Transverse colon (tissue), 4 donors: ENCODE measurements at regions not wholly inside any gene's neighbourhood (a gene's known extent, or its start where the extent isn't known, plus 50 kb on each side); places are given as distances from the start of the nearest gene placed in this dataset.

Experiments
- DNase-seq: peaks from one replicate; pipeline ENCODE4 v3.0.0-alpha.2; 2019
- H3K27ac ChIP-seq, 4 donors: fragments of 200-600 bp; sonication (generic); 2 replicates each; pipeline ENCODE4 v1.5.1; 2016 to 2018; ENCODE audit warnings: inconsistent platforms in 4 of 4
- H3K27me3 ChIP-seq: fragments of 200-600 bp; sonication (generic); 2 replicates; pipeline ENCODE4 v1.5.1; 2017; ENCODE audit warnings: inconsistent platforms
- H3K36me3 ChIP-seq, 4 donors: fragments of 200-600 bp; sonication (generic); 2 replicates each; pipeline ENCODE4 v1.5.1; 2017 to 2019; ENCODE audit warnings: inconsistent platforms in 4 of 4
- H3K4me1 ChIP-seq, 4 donors: fragments of 200-600 bp; sonication (generic); 2 replicates each; pipeline ENCODE4 v1.5.1; 2017 to 2020; ENCODE audit warnings: inconsistent platforms in 4 of 4
- H3K4me3 ChIP-seq, 4 donors: fragments of 200-600 bp; sonication (generic); 1 replicate in 1 of 4; 2 replicates in 3 of 4; pipeline versions ENCODE4 v1.5.1 to v1.6.1; 2017 to 2019; ENCODE audit warnings: inconsistent platforms in 4 of 4
- H3K9me3 ChIP-seq, 2 donors: fragments of 200-600 bp; sonication (generic); 2 replicates each; pipeline ENCODE4 v1.5.1; 2017 to 2019; ENCODE audit warnings: inconsistent platforms in 2 of 2
- EP300 ChIP-seq: sonication (generic); formaldehyde crosslinking; IDR thresholded peaks from one replicate; pipeline ENCODE4 v1.6.1; 2017; ENCODE audit warnings: antibody characterized with exemption, low read depth
- POLR2A ChIP-seq: fragments of 450-650 bp; IDR thresholded peaks from one replicate; pipeline ENCODE4 v1.6.1; 2016; ENCODE audit warnings: antibody characterized with exemption, mild to moderate bottlenecking, moderate library complexity
- POLR2AphosphoS5 ChIP-seq, 3 donors: sonication (generic); formaldehyde crosslinking; IDR thresholded peaks; one replicate each; pipeline ENCODE4 v1.6.1; 2016; ENCODE audit warnings: antibody characterized with exemption in 3 of 3
- WGBS, 2 donors: methylation state at CpG; one replicate each; pipeline ENCODE4 v1.1.5; 2018; ENCODE audit warnings: low coverage in 1 of 2; 5-methylcytosine and 5-hydroxymethylcytosine counted together
- in situ Hi-C, 4 donors: fragments of 200-750 bp; cut with MboI; loops; one replicate each; pipeline versions ENCODE4 v1.15.0 to v1.15.1; 2017; ENCODE audit warnings: low sequenced_read_pairs in 3 of 4, low pct_ligation_motif_present in 1 of 4, low pct_unique_long_range_greater_than_20kb in 1 of 4
- intact Hi-C: fragments of 100-400 bp; cut with DNase I; formaldehyde crosslinking; loops from one replicate; pipeline ENCODE4 v1.15.1; 2023; ENCODE audit warnings: low total_unique reads
- TF ChIP-seq, protein P1 (sequence below), 5 experiments: fragments of 200-600 bp in 3 of 5; fragments of 450-650 bp in 2 of 5; sonication (generic) in 3 of 5; IDR thresholded peaks; 1 replicate in 2 of 5; 2 replicates in 3 of 5; pipeline ENCODE4 v1.5.1; 2016 to 2017; ENCODE audit warnings: antibody characterized with exemption in 5 of 5, inconsistent platforms in 3 of 5, mild to moderate bottlenecking in 2 of 5, moderate library complexity in 1 of 5

DNA sequence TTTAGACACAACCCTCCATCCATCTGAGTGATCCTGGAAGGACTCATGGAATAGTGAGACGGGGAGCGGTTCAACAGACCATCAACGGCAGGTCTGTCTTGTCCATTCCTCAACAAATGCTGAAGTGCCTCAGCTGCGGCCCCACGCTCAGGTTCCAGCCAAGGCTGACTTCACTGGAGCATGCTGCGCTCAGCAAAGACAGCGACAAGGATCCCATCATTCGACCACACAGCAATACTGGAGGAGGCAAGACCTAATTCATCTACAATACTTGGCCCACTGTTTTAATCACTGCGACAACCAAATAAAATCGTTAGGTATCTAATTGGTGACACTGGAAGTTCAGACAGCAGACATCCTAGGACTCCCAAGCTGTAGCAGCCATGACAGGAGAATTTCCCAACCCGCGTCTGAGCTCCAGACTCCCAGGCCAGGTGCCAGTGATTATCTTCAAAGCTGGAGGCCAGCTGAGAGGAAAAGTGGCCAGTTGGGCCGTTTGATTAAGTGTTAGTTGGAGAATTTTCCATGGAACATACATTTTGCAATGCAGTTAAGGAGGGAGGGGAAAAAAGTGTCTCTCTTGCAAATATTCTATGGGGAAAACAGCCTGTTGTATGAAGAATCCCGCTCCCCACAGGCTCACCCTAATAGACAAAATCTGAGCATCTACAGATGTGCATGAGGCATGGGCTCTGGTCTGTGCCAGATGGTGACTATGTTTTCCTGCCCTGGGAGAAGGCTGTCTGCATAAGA is 92.5 kb upstream of the SLC35G4 start:
- Histone ChIP-seq H3K4me3 (no peak overlapping the region), H3K4me1 (no peaks in the 10 kb centered on the region), H3K9me3 (no peaks in the 10 kb centered on the region), H3K27me3 (no peaks in the 10 kb centered on the region), H3K27ac (no peak overlapping the region), H3K36me3 (no peaks in the 10 kb centered on the region)
- 62 to 82% methylated on average over 5 to 14 of the region's 14 CpGs for WGBS, 2 donors
- no peak for DNase-seq
- in situ Hi-C loops = no loop called here
- no peak for TF ChIP-seq POLR2A
- no peak for TF ChIP-seq EP300
- TF ChIP-seq, protein P1, sequence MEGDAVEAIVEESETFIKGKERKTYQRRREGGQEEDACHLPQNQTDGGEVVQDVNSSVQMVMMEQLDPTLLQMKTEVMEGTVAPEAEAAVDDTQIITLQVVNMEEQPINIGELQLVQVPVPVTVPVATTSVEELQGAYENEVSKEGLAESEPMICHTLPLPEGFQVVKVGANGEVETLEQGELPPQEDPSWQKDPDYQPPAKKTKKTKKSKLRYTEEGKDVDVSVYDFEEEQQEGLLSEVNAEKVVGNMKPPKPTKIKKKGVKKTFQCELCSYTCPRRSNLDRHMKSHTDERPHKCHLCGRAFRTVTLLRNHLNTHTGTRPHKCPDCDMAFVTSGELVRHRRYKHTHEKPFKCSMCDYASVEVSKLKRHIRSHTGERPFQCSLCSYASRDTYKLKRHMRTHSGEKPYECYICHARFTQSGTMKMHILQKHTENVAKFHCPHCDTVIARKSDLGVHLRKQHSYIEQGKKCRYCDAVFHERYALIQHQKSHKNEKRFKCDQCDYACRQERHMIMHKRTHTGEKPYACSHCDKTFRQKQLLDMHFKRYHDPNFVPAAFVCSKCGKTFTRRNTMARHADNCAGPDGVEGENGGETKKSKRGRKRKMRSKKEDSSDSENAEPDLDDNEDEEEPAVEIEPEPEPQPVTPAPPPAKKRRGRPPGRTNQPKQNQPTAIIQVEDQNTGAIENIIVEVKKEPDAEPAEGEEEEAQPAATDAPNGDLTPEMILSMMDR (IDR thresholded peaks at IDR 0.05) = no peak
- no peak for TF ChIP-seq POLR2AphosphoS5 (IDR thresholded peaks at IDR 0.05)
- intact Hi-C loops = no loop called here

DNA sequence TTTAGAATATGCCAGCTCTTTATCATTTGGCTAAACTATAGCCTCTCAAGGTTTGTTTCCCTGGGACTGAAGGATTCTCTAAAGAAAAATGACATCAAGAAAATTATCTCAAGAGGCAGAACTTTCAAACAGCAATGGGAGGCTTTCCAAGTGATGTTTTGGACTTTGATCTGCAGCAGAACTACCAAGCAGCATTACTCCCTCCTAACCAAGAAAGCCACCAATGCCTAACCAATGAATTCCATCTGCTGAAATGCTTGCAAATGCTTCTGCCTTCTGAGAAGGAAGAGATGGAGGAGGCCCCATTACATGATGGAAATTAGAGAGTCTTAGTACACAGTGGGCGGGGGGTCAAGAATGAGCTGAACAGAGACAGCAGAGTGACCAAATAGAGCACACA is 95.1 kb upstream of the SLC35G4 start:
- TF ChIP-seq POLR2A = no peak
- TF ChIP-seq, protein P1 (IDR thresholded peaks at IDR 0.05) = no peak
- TF ChIP-seq EP300 = no peak
- no peak for TF ChIP-seq POLR2AphosphoS5 (IDR thresholded peaks at IDR 0.05)
- Histone ChIP-seq H3K4me1 (no peaks in the 10 kb centered on the region), H3K36me3 (no peaks in the 10 kb centered on the region), H3K27me3 (no peaks in the 10 kb centered on the region), H3K9me3 (no peaks in the 10 kb centered on the region), H3K4me3 (no peak overlapping the region), H3K27ac (no peak overlapping the region)
- WGBS, 2 donors = 60 to 78% methylated on average over 1 of the region's 1 CpG
- in situ Hi-C loops = no loop called here
- intact Hi-C loops = no loop called here
- no peak for DNase-seq

DNA sequence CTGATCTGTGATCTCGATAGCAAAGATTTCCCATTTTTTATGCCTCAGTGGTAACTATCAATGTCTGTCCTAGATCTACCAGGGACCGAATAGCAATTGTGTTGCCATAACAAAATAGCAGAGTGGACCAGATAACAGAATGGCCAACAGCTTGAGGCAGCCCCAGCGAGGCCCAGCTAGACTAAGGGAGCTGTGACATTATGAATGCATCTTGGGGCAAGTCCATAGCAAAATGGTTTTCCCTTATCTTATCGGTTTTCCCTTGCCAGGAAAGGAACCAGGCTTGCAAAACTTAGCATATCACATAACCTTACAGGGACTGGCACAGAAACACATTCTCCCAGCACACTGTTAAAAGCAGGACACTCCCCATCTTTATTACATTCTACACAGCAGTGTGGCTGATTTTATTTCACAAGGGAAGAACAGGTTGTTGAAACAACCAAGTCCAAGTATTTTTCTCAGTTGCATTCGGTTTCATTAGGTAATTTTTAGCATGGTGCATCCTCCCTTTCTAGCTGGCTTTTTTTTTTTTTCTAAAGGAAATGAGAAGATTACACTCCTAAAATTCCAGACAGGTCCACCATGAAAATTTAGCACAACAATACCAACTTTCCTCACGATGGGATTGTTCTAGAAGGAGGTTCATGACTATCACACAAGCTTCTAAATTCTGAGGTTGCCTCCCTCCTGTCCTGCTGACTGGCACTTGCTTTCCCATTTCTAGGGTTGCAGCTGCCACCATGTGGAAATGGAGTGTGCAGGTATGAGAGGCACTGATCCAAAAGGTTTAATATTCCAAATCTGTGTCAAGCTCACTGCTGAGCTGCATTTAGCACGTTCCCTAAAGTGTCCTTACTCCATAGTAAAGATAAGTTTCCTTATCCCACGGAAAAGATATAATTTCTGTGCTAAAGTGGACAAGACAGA is 97.0 kb upstream of the SLC35G4 start:
- in situ Hi-C loops (no loop called here), intact Hi-C loops (no loop called here)
- 51 to 70% methylated on average over 7 to 8 of the region's 8 CpGs for WGBS, 2 donors
- TF ChIP-seq POLR2A = no peak
- TF ChIP-seq EP300 = no peak
- no peak for TF ChIP-seq POLR2AphosphoS5 (IDR thresholded peaks at IDR 0.05)
- TF ChIP-seq, protein P1 (IDR thresholded peaks at IDR 0.05) = no peak
- no peaks in the 10 kb centered on the region for H3K9me3 ChIP-seq
- no peak overlapping the region for H3K27ac ChIP-seq
- no peaks in the 10 kb centered on the region for H3K27me3 ChIP-seq
- H3K4me3 ChIP-seq = no peak overlapping the region
- no peaks in the 10 kb centered on the region for H3K4me1 ChIP-seq
- H3K36me3 ChIP-seq = no peaks in the 10 kb centered on the region
- no peak for DNase-seq

DNA sequence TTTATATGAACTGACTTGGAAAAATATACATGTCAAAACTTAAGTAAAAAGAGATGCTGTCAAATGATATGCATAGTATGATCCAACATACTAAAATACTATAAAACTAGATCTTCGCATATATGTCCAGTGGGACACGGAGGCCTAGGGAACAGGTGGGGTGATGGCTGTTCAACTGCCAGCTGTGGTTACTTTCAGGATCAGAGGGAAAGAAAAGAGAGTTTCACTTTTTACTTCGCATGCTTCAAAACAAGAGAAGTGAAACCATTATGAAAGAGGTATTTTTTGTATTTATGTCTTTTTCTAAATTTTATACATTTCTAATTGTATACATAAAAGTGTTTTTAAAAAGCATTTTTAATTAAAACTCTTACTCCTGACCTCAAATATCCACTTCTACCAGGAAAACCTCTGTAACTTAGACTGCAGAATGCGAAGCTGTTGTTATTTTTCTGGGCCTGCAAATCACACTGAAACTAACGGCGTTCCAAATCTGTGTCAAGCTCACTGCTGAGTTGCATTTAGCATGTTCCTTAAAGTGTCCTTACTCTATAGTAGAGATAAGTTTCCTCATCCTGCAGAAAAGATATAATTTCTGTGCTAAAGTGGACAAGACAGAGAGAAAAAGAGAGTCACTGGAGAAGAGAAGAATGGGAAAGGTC is 97.8 kb upstream of the SLC35G4 start:
- intact Hi-C loops = no loop called here
- H3K27me3 ChIP-seq = no peaks in the 10 kb centered on the region
- no peak for DNase-seq
- H3K9me3 ChIP-seq = no peaks in the 10 kb centered on the region
- in situ Hi-C loops = no loop called here
- H3K27ac ChIP-seq = no peak overlapping the region
- no peak overlapping the region for H3K4me3 ChIP-seq
- TF ChIP-seq POLR2AphosphoS5 (IDR thresholded peaks at IDR 0.05) (no peak), POLR2A (no peak), EP300 (no peak)
- TF ChIP-seq, protein P1 (IDR thresholded peaks at IDR 0.05) = no peak
- WGBS, 2 donors = 74 to 82% methylated on average over 6 of the region's 6 CpGs
- no peaks in the 10 kb centered on the region for H3K4me1 ChIP-seq
- no peaks in the 10 kb centered on the region for H3K36me3 ChIP-seq
